ENCODE measurements at regions not wholly inside any gene's neighbourhood (a gene's known extent, or its start where the extent isn't known, plus 50 kb on each side); places are given as distances from the start of the nearest gene placed in this dataset.

DNA sequence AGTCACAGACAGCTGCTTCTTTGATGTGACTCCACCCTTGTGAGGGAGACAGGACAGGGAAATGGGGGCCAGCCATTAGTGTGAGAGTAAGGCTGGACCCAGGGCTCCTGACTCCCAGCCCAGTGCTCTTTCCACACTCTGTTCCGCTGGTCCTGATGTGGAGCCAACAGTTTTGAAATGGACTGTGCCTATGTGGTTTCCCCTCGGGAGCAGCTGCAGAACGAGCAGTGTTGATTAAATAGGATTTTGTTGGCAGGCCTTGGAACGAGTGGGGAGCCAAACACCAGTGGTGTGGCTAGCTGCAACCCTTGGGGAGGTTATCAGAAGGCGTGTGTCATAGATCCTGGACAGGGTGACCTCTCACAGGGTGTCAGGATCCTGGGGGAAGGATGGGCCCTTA, 66.5 kb upstream of the AMPD3 start:
- CTCF ChIA-PET = interaction anchor here (1.0 to 1.7 kb wide), 3 partner anchors 18 to 85 kb away, joined by 3 to 4 read pairs (median 4); no protein-coding TSS in a partner anchor
- no peak overlapping the region for H3K4me3 ChIP-seq
- H3K27ac ChIP-seq = peak overlapping the region in 1 of 2 experiments; percentile 30; a peak in 1 of 6 replicates
- TF ChIP-seq HDAC2 (IDR thresholded peaks at IDR 0.05) = no peak
- no peak for TF ChIP-seq ZSCAN20 (CRISPR knock-in tag; IDR thresholded peaks at IDR 0.05)
- TF ChIP-seq ZNF302 (CRISPR knock-in tag; IDR thresholded peaks at IDR 0.05) = no peak
- TF ChIP-seq RCOR1 (IDR thresholded peaks at IDR 0.05; ENCODE audit: low read depth, low read length) = no peak
- TF ChIP-seq KDM5A (IDR thresholded peaks at IDR 0.05) = no peak
- TF ChIP-seq, protein P1, sequence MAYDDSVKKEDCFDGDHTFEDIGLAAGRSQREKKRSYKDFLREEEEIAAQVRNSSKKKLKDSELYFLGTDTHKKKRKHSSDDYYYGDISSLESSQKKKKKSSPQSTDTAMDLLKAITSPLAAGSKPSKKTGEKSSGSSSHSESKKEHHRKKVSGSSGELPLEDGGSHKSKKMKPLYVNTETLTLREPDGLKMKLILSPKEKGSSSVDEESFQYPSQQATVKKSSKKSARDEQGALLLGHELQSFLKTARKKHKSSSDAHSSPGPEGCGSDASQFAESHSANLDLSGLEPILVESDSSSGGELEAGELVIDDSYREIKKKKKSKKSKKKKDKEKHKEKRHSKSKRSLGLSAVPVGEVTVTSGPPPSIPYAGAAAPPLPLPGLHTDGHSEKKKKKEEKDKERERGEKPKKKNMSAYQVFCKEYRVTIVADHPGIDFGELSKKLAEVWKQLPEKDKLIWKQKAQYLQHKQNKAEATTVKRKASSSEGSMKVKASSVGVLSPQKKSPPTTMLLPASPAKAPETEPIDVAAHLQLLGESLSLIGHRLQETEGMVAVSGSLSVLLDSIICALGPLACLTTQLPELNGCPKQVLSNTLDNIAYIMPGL (CRISPR knock-in tag; IDR thresholded peaks at IDR 0.05; ENCODE audit: borderline replicate concordance) = no peak
- TF ChIP-seq HOXB5 (CRISPR knock-in tag; IDR thresholded peaks at IDR 0.05) = no peak
- TF ChIP-seq RNF2 (IDR thresholded peaks at IDR 0.05; ENCODE audit: borderline replicate concordance, low read depth) = no peak
- no peak for TF ChIP-seq RARB (CRISPR knock-in tag; IDR thresholded peaks at IDR 0.05)
- TF ChIP-seq, protein P2, sequence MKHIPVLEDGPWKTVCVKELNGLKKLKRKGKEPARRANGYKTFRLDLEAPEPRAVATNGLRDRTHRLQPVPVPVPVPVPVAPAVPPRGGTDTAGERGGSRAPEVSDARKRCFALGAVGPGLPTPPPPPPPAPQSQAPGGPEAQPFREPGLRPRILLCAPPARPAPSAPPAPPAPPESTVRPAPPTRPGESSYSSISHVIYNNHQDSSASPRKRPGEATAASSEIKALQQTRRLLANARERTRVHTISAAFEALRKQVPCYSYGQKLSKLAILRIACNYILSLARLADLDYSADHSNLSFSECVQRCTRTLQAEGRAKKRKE (CRISPR knock-in tag; IDR thresholded peaks at IDR 0.05; ENCODE audit: low read depth) = no peak
- DNase-seq (ENCODE audit: low read depth in 1 of 2, low spot score in 1 of 2) (no peak), ATAC-seq (no peak), FAIRE-seq (no peak)
- POLR2A ChIA-PET = no interaction called here
- no peak overlapping the region for H3K4me2 ChIP-seq
- WGBS (ENCODE audit: missing lambda C conversion rate) = 54% methylated on average over 5 of the region's 5 CpGs
- no peaks in the 10 kb centered on the region for H3K9me3 ChIP-seq
- peaks cover 46% of the 10 kb centered on the region for H3K4me1 ChIP-seq

DNA sequence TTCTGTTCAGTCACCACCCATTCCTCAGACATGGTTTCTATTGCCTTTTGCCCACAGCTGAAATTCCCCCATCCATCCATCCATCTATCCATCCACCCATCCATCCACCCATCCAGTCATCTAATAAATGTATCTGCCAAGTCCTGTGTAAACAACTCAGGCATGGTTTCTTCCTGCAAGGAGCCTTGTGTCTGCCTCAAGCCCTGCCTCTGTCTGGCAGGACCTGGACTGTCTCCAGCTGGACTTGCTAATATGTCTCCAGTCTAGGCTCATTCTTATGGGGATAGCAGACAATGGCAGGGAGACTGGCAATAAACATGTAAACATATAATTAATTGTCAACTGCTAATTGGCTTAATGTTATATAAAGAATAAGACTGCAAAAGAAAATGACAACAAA, 64.7 kb upstream of the AMPD3 start:
- CTCF ChIA-PET = interaction anchor here (1.5 to 1.6 kb wide), 2 partner anchors 15 to 24 kb away, joined by 3 to 4 read pairs; no protein-coding TSS in a partner anchor
- no peak for TF ChIP-seq TFCP2L1 (CRISPR knock-in tag; IDR thresholded peaks at IDR 0.05)
- TF ChIP-seq, protein P3, sequence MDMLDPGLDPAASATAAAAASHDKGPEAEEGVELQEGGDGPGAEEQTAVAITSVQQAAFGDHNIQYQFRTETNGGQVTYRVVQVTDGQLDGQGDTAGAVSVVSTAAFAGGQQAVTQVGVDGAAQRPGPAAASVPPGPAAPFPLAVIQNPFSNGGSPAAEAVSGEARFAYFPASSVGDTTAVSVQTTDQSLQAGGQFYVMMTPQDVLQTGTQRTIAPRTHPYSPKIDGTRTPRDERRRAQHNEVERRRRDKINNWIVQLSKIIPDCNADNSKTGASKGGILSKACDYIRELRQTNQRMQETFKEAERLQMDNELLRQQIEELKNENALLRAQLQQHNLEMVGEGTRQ (IDR thresholded peaks at IDR 0.05) = no peak
- TF ChIP-seq MYC (IDR thresholded peaks at IDR 0.05; ENCODE audit: borderline replicate concordance, low read length) = no peak
- TF ChIP-seq GATA3 (IDR thresholded peaks at IDR 0.05; ENCODE audit: borderline replicate concordance) = peak; percentile 46; the same call in 1 of the 2 replicates
- TF ChIP-seq FOSB (CRISPR knock-in tag; IDR thresholded peaks at IDR 0.05) = no peak
- no peak for TF ChIP-seq EP300 (IDR thresholded peaks at IDR 0.05)
- Histone ChIP-seq H3K4me1 (peaks cover 64% of the 10 kb centered on the region), H3K4me3 (no peak overlapping the region), H3K27ac (peak overlapping the region; percentile 30 to 69; a peak in 5 of 6 replicates), H3K4me2 (peak overlapping the region; percentile 27), H3K9me3 (no peaks in the 10 kb centered on the region)
- FAIRE-seq (peak; percentile 46), DNase-seq (ENCODE audit: low read depth in 1 of 2, low spot score in 1 of 2) (peak in 1 of 2 experiments; percentile 66), ATAC-seq (peak in 1 of 2 experiments; percentile 6; a peak in 1 of 6 replicates)
- POLR2A ChIA-PET = no interaction called here

DNA sequence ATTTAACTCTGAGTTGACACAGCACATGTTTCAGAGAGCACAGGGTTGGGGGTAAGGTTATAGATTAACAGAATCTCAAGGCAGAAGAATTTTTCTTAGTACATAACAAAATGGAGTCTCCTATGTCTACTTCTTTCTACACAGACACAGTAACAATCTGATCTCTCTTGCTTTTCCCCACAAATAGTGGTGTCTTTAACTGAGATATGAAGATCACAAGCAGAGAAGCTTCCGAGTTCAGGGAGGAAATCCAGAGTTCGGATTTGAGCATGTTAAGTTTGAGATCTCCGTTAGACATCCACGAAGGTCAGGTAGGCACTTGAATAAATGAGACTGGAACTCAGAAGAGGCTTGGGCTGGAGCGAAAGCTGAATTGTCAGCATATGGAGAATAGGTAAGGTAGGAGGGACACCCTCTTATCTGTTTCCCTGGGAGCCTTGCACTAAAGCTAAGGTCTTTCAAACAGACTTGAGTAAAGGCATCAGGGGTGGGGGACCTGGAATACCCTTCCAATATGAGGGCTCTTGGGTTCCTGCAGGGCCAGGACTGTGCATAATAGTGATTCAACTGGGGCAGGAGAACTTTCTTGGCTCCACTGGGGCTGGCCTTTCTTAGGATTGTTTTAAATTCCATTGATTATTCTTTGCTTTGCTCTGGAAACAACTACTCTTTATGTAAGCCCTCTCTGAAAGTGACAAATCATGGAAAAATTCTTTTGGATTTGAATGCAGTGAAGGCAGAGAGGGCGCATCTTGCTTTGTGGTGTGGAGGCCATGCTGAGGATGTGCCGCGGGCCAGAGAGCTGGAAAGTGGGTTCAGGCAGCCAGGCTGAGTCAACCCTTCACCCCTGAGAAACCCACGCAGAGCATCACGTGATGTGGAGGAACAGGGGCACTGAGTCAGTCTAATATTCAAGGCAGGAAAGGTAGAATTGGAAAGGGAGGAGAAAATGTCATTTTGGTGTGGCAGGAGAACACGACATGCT, 62.7 kb upstream of the AMPD3 start:
- ATAC-seq = no peak
- CTCF ChIA-PET = interaction anchor here (2.9 kb wide), 1 partner anchor 14 kb away, joined by 16 read pairs; no protein-coding TSS in a partner anchor
- no peak overlapping the region for H3K4me3 ChIP-seq
- H3K4me1 ChIP-seq = peaks cover 69% of the 10 kb centered on the region
- WGBS (ENCODE audit: missing lambda C conversion rate) = 92% methylated on average over 11 of the region's 11 CpGs
- H3K27ac ChIP-seq = peak overlapping the region; percentile 78 to 83
- TF ChIP-seq HOXB13 (CRISPR knock-in tag; IDR thresholded peaks at IDR 0.05; ENCODE audit: low read depth) (peak; percentile 78; the same call in 1 of the 2 replicates), HEYL (CRISPR knock-in tag; IDR thresholded peaks at IDR 0.05) (0 out of 2 replicates have a peak, but pooled peaks have one; percentile 58), RCOR1 (IDR thresholded peaks at IDR 0.05; ENCODE audit: low read depth, low read length) (no peak), FOXS1 (CRISPR knock-in tag; IDR thresholded peaks at IDR 0.05) (peak; percentile 83), CBX2 (IDR thresholded peaks at IDR 0.05; ENCODE audit: borderline replicate concordance, low read depth) (no peak), EHF (CRISPR knock-in tag; IDR thresholded peaks at IDR 0.05) (0 out of 2 replicates have a peak, but pooled peaks have one; percentile 55)
- POLR2A ChIA-PET = no interaction called here
- no peak for DNase-seq (ENCODE audit: low read depth in 1 of 2, low spot score in 1 of 2)
- no peak overlapping the region; the same call in 2 of the 3 replicates for H3K4me2 ChIP-seq
- H3K9me3 ChIP-seq = no peaks in the 10 kb centered on the region
- FAIRE-seq = no peak
